NT2/D1 (cell line): ENCODE measurements at regions not wholly inside any gene's neighbourhood (a gene's known extent, or its start where the extent isn't known, plus 50 kb on each side); places are given as distances from the start of the nearest gene placed in this dataset.

Source experiments
- YY1 ChIP-seq: IDR thresholded peaks from 2 replicates; pipeline ENCODE4 v1.6.1; 2011; ENCODE audit not compliant: insufficient read length, insufficient read depth
- ZNF274 ChIP-seq: IDR thresholded peaks from 2 replicates; pipeline ENCODE4 v1.6.1; 2011; ENCODE audit warnings: mild to moderate bottlenecking, low read depth, low read length

DNA sequence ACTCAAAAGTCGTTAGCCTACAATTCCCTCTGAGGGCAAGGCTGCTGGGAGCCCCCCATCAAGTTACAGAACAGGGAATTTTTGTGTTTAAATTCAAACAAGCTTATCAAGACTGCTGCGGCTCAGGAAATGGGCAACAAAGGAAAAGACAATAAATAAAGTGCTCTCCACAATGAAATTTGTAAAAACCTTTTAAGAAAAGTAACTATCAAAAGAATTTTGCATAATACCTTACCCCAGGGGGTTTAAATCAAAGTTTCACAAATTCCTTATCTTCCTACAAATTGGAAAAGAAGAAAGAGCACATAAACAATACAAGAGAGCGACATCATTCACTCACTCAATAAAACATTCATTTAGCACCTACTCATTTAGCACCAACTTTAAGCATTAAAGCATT, 97.9 kb upstream of the CCDC160 start:
- TF ChIP-seq YY1 (no peak), ZNF274 (no peak)
